ENCODE measurements at regions not wholly inside any gene's neighbourhood (a gene's known extent, or its start where the extent isn't known, plus 50 kb on each side); places are given as distances from the start of the nearest gene placed in this dataset.

DNA sequence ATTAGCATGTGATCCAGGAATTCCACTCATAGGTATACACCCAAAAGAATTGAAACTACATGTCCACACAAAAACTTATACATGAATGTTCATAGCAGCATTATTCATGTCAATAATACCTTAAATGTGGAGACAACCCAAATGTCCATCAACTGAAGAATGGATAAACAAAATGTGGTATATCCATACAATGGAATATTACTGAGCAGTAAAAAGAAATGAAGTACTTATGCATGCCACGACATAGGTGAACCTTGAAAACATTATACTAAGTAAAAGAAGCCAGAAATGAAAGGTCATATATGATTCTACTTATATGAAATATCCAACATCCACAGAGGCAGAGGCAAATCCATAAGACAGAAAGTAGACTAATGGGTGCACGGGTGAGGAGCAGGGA lies 159.9 kb downstream of the UNC5CL start:
- intact Hi-C loops (cut with micrococcal nuclease) = no loop called here
- no TSS peak for BruUV-seq (replicated peaks)
- DNase-seq (ENCODE audit: low read depth, low spot score) (no peak), ATAC-seq (no peak)
- Histone ChIP-seq H4K20me1 (ENCODE audit: insufficient read depth) (no peaks in the 10 kb centered on the region), H3K27ac (ENCODE audit: low read depth, low read length) (no peak overlapping the region), H3K9me3 (ENCODE audit: control insufficient read depth in 1 of 2, insufficient read depth in 1 of 2, low read depth in 1 of 2, low read length in 2 of 2) (no peaks in the 10 kb centered on the region), H3K9me2 (ENCODE audit: insufficient read depth) (no peaks in the 10 kb centered on the region), H3K9ac (ENCODE audit: low read length) (no peak overlapping the region), H3K4me3 (replicated peaks in 1 of 2; ENCODE audit: low read depth in 1 of 2, low read length in 2 of 2) (no peak overlapping the region), H3K4me1 (ENCODE audit: control insufficient read depth in 1 of 2, insufficient read depth in 2 of 2, low read length in 2 of 2) (peaks cover 0 to 6% of the 10 kb centered on the region in 2 experiments; a peak in 1 of 4 replicates), H2AFZ (ENCODE audit: low read depth, low read length, poor library complexity, severe bottlenecking) (no peak overlapping the region), H3K27me3 (ENCODE audit: insufficient read depth, low read length) (peaks cover 39% of the 10 kb centered on the region; the same call in 1 of the 2 replicates), H3K79me2 (ENCODE audit: insufficient read depth, low read length) (no peaks in the 10 kb centered on the region), H3K36me3 (ENCODE audit: control insufficient read depth in 1 of 2, insufficient read depth in 2 of 2, low read length in 2 of 2) (no peaks in the 10 kb centered on the region), H3K4me2 (ENCODE audit: low read length) (no peak overlapping the region)
- TF ChIP-seq REST (IDR thresholded peaks at IDR 0.05; ENCODE audit: low read depth) = no peak
- no peak for TF ChIP-seq FOSL1 (IDR thresholded peaks at IDR 0.05; ENCODE audit: low read depth)
- TF ChIP-seq, protein P1, sequence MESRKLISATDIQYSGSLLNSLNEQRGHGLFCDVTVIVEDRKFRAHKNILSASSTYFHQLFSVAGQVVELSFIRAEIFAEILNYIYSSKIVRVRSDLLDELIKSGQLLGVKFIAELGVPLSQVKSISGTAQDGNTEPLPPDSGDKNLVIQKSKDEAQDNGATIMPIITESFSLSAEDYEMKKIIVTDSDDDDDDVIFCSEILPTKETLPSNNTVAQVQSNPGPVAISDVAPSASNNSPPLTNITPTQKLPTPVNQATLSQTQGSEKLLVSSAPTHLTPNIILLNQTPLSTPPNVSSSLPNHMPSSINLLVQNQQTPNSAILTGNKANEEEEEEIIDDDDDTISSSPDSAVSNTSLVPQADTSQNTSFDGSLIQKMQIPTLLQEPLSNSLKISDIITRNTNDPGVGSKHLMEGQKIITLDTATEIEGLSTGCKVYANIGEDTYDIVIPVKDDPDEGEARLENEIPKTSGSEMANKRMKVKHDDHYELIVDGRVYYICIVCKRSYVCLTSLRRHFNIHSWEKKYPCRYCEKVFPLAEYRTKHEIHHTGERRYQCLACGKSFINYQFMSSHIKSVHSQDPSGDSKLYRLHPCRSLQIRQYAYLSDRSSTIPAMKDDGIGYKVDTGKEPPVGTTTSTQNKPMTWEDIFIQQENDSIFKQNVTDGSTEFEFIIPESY (IDR thresholded peaks at IDR 0.05; ENCODE audit: extremely low read depth, insufficient replicate concordance, low read length) = no peak
- TF ChIP-seq EGR1 (IDR thresholded peaks at IDR 0.05; ENCODE audit: low read depth) = no peak
- TF ChIP-seq, protein P2, sequence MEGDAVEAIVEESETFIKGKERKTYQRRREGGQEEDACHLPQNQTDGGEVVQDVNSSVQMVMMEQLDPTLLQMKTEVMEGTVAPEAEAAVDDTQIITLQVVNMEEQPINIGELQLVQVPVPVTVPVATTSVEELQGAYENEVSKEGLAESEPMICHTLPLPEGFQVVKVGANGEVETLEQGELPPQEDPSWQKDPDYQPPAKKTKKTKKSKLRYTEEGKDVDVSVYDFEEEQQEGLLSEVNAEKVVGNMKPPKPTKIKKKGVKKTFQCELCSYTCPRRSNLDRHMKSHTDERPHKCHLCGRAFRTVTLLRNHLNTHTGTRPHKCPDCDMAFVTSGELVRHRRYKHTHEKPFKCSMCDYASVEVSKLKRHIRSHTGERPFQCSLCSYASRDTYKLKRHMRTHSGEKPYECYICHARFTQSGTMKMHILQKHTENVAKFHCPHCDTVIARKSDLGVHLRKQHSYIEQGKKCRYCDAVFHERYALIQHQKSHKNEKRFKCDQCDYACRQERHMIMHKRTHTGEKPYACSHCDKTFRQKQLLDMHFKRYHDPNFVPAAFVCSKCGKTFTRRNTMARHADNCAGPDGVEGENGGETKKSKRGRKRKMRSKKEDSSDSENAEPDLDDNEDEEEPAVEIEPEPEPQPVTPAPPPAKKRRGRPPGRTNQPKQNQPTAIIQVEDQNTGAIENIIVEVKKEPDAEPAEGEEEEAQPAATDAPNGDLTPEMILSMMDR (IDR thresholded peaks at IDR 0.05 in 2 of 3, conservative IDR thresholded peaks at IDR 0.05 in 1 of 3; ENCODE audit: borderline replicate concordance in 1 of 3, insufficient read depth in 1 of 3, low read depth in 2 of 3, low read length in 2 of 3) = no peak
- ChIA-PET RAD21 (ENCODE audit: low non-redundant PET in 1 of 2, low total read pairs in 2 of 2, uncharacterized antibody in 2 of 2, unreplicated experiment in 2 of 2) (no interaction called here), POLR2A (no interaction called here), CTCF (no interaction called here)

Data from HCT116 (cell line).